Tibial nerve (tissue), 4 donors: ENCODE measurements at regions not wholly inside any gene's neighbourhood (a gene's known extent, or its start where the extent isn't known, plus 50 kb on each side); places are given as distances from the start of the nearest gene placed in this dataset.

ENCODE experiments used
- DNase-seq, 2 donors: peaks; one replicate each; pipeline ENCODE4 v3.0.0-alpha.2; 2019; ENCODE audit warnings: low spot score in 2 of 2
- H3K27ac ChIP-seq, 4 donors: fragments of 200-600 bp; sonication (generic) in 3 of 4; one replicate each; pipeline ENCODE4 v1.5.1; 2017 to 2019; ENCODE audit warnings: mild to moderate bottlenecking in 1 of 4
- H3K27me3 ChIP-seq, 2 donors: fragments of 200-600 bp; sonication (generic) in 1 of 2; one replicate each; pipeline versions ENCODE4 v1.5.1 to v1.6.0; 2017 to 2019
- H3K36me3 ChIP-seq, 3 donors: fragments of 200-600 bp; sonication (generic); one replicate each; pipeline ENCODE4 v1.5.1; 2018 to 2019
- H3K4me1 ChIP-seq, 4 donors: fragments of 200-600 bp; sonication (generic) in 3 of 4; one replicate each; pipeline ENCODE4 v1.5.1; 2017 to 2019
- H3K4me3 ChIP-seq, 4 donors: fragments of 200-600 bp; sonication (generic) in 3 of 4; one replicate each; pipeline ENCODE4 v1.5.1; 2017 to 2019; ENCODE audit warnings: mild to moderate bottlenecking in 1 of 4, moderate library complexity in 1 of 4
- H3K9me3 ChIP-seq, 4 donors: fragments of 200-600 bp; sonication (generic) in 3 of 4; one replicate each; pipeline ENCODE4 v1.5.1; 2017 to 2019
- CTCF ChIP-seq, 5 experiments: fragments of 200-600 bp in 3 of 5; fragments of 450-650 bp in 2 of 5; sonication (generic) in 3 of 5; IDR thresholded peaks; one replicate each; pipeline ENCODE4 v1.5.1; 2016 to 2019; ENCODE audit warnings: antibody characterized with exemption in 5 of 5, mild to moderate bottlenecking in 3 of 5, moderate library complexity in 2 of 5
- EP300 ChIP-seq, 2 donors: sonication (generic); formaldehyde crosslinking; IDR thresholded peaks; one replicate each; pipeline ENCODE4 v1.6.1; 2017; ENCODE audit warnings: antibody characterized with exemption in 2 of 2, mild to moderate bottlenecking in 1 of 2
- POLR2A ChIP-seq, 2 donors: fragments of 450-650 bp; IDR thresholded peaks; one replicate each; pipeline ENCODE4 v1.6.1; 2017; ENCODE audit warnings: antibody characterized with exemption in 2 of 2, mild to moderate bottlenecking in 2 of 2, moderate library complexity in 2 of 2
- WGBS, 2 donors: methylation state at CpG; one replicate each; pipeline ENCODE4 v1.1.5; 2018; 5-methylcytosine and 5-hydroxymethylcytosine counted together

- no peak for DNase-seq
- WGBS, 2 donors, result 44 to 78% methylated on average over 1 of the region's 1 CpG
- TF ChIP-seq POLR2A (IDR thresholded peaks at IDR 0.05), result no peak
- no peak for TF ChIP-seq EP300 (IDR thresholded peaks at IDR 0.05)
- no peak for TF ChIP-seq CTCF (IDR thresholded peaks at IDR 0.05)
- Histone ChIP-seq H3K36me3 (no peaks in the 10 kb centered on the region), H3K9me3 (peaks cover 0 to 17% (median 3%) of the 10 kb centered on the region in 4 donors), H3K27me3 (no peaks in the 10 kb centered on the region), H3K4me1 (no peaks in the 10 kb centered on the region), H3K4me3 (no peak overlapping the region), H3K27ac (no peak overlapping the region)
Measured at GRCh38 chr17:14693382-14693781, 392.5 kb downstream of the HS3ST3B1 start.

- DNase-seq, result no peak
- peaks cover 0 to 17% (median 3%) of the 10 kb centered on the region in 4 donors for H3K9me3 ChIP-seq
Measured at GRCh38 chr17:14690704-14691103, 389.8 kb downstream of the HS3ST3B1 start.

DNA sequence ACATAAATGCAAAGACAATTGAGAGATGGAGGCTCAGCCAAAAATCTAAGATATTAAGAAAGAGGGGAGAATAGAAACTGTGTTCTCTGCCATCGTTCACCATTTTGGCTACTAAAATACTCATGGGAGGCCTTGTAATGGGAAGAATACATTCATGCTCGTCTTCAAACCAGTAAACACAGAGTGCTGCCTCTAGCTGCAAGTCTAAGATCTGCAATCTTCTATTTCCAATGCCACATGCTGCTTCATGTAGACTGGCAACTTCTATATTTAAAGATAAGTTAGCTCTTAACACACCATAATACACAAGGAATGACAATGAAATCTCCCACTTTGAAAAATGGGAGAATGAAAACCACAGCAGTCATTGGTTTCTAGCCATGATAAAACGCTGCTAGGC lies 387.3 kb downstream of the HS3ST3B1 start:
- Histone ChIP-seq H3K36me3 (no peaks in the 10 kb centered on the region), H3K4me3 (no peak overlapping the region), H3K27me3 (no peaks in the 10 kb centered on the region), H3K4me1 (no peaks in the 10 kb centered on the region), H3K9me3 (peaks cover 0 to 15% (median 3%) of the 10 kb centered on the region in 4 donors), H3K27ac (no peak overlapping the region)
- TF ChIP-seq EP300 (IDR thresholded peaks at IDR 0.05) (no peak), POLR2A (IDR thresholded peaks at IDR 0.05) (no peak), CTCF (IDR thresholded peaks at IDR 0.05) (no peak)
- WGBS, 2 donors, result 66 to 73% methylated on average over 3 of the region's 3 CpGs
- DNase-seq, result no peak

More at GRCh38 chr17:14690704-14691103, 389.8 kb downstream of the HS3ST3B1 start:
- TF ChIP-seq CTCF (IDR thresholded peaks at IDR 0.05) (no peak), POLR2A (IDR thresholded peaks at IDR 0.05) (no peak), EP300 (IDR thresholded peaks at IDR 0.05) (no peak)
- Histone ChIP-seq H3K27me3 (no peaks in the 10 kb centered on the region), H3K4me3 (no peak overlapping the region), H3K36me3 (no peaks in the 10 kb centered on the region), H3K4me1 (no peaks in the 10 kb centered on the region), H3K27ac (no peak overlapping the region)
- WGBS, 2 donors, result 77% methylated on average over 2 of the region's 2 CpGs

DNA sequence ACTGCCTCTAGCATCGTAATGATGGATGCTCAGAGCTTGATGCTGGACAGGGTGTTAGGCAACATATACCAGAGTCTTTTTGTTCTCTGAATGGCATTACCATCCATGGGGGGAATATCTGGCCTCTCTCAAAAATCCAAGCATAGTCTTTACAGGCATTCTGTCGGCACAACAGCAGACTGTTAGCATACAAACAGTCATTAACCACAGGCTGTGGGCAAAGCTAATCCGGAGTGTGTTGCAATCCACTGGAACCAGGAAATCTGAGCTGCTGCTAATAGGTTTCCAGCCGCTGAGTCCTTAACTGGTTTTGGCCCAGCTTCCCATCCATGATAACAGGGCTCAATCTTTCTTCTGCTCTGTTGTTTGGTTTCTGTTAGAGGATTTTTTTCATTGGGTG lies 371.9 kb downstream of the HS3ST3B1 start:
- no peaks in the 10 kb centered on the region for H3K27me3 ChIP-seq
- WGBS, 2 donors, result 50 to 53% methylated on average over 4 of the region's 4 CpGs
- no peak overlapping the region for H3K4me3 ChIP-seq
- no peaks in the 10 kb centered on the region for H3K4me1 ChIP-seq
- no peaks in the 10 kb centered on the region for H3K36me3 ChIP-seq
- no peak for DNase-seq
- H3K9me3 ChIP-seq, result peaks cover 0 to 9% (median 0%) of the 10 kb centered on the region in 4 donors
- no peak overlapping the region for H3K27ac ChIP-seq
- TF ChIP-seq CTCF (IDR thresholded peaks at IDR 0.05) (no peak), POLR2A (IDR thresholded peaks at IDR 0.05) (no peak), EP300 (IDR thresholded peaks at IDR 0.05) (no peak)

DNA sequence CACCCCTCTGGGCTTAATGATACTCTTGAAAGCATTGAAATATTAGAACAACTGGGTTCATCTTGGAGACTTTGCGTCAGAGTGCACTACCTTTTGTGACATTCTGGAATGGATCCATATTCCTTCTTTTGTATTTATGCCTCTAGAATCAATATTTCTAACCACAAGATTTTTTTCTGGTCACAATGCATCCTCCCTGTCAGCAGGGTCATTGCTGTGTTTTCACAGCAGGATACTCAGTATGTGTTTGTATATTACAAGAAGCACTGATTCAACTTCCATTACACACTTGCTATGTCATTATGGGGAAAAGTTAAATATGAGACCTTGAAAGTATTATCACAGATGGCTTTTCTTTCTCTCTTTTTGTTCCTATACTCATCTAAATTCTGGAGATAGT lies 370.0 kb downstream of the HS3ST3B1 start:
- Histone ChIP-seq H3K36me3 (no peaks in the 10 kb centered on the region), H3K27ac (no peak overlapping the region), H3K4me1 (no peaks in the 10 kb centered on the region), H3K4me3 (no peak overlapping the region), H3K9me3 (no peaks in the 10 kb centered on the region), H3K27me3 (no peaks in the 10 kb centered on the region)
- TF ChIP-seq CTCF (IDR thresholded peaks at IDR 0.05) (no peak), EP300 (IDR thresholded peaks at IDR 0.05) (no peak), POLR2A (IDR thresholded peaks at IDR 0.05) (no peak)
- WGBS, 2 donors, result 78% methylated on average over 1 of the region's 1 CpG
- no peak for DNase-seq
